Fibroblast of mammary gland (primary cell): ENCODE measurements at regions not wholly inside any gene's neighbourhood (a gene's known extent, or its start where the extent isn't known, plus 50 kb on each side); places are given as distances from the start of the nearest gene placed in this dataset.
A peak's percentile ranks its signal among the peaks of the same experiment; 100 is the strongest.

Source experiments
- DNase-seq: peaks from one replicate; pipeline ENCODE4 v3.0.0-alpha.2; 2010; ENCODE audit warnings: low read depth
- H3K4me3 ChIP-seq: 2 replicates; pipeline ENCODE4 v1.5.1; 2011; ENCODE audit warnings: low read depth, mild to moderate bottlenecking, low read length, moderate library complexity; ENCODE audit not compliant: control insufficient read depth
- TF ChIP-seq, protein P1 (sequence below): conservative IDR thresholded peaks from 2 replicates; pipeline ENCODE4 v1.5.1; 2011; ENCODE audit warnings: low read depth, low read length, inconsistent platforms; ENCODE audit not compliant: control insufficient read depth, insufficient read depth

GRCh38 chr10:91022924-91023699, 102.2 kb upstream of the ANKRD1 start:
- TF ChIP-seq, protein P1, sequence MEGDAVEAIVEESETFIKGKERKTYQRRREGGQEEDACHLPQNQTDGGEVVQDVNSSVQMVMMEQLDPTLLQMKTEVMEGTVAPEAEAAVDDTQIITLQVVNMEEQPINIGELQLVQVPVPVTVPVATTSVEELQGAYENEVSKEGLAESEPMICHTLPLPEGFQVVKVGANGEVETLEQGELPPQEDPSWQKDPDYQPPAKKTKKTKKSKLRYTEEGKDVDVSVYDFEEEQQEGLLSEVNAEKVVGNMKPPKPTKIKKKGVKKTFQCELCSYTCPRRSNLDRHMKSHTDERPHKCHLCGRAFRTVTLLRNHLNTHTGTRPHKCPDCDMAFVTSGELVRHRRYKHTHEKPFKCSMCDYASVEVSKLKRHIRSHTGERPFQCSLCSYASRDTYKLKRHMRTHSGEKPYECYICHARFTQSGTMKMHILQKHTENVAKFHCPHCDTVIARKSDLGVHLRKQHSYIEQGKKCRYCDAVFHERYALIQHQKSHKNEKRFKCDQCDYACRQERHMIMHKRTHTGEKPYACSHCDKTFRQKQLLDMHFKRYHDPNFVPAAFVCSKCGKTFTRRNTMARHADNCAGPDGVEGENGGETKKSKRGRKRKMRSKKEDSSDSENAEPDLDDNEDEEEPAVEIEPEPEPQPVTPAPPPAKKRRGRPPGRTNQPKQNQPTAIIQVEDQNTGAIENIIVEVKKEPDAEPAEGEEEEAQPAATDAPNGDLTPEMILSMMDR = no peak
- no peak overlapping the region for H3K4me3 ChIP-seq
- no peak for DNase-seq

- no peak for DNase-seq
- H3K4me3 ChIP-seq = no peak overlapping the region
- TF ChIP-seq, protein P1 = no peak
Observed at GRCh38 chr10:91023700-91024398, 103.0 kb upstream of the ANKRD1 start.

GRCh38 chr10:91024541-91024940, 103.7 kb upstream of the ANKRD1 start:
- DNase-seq = no peak
- TF ChIP-seq, protein P1 = no peak
- H3K4me3 ChIP-seq = no peak overlapping the region

- TF ChIP-seq, protein P1 = no peak
- H3K4me3 ChIP-seq = no peak overlapping the region
- DNase-seq = peak; percentile 73
Observed at GRCh38 chr10:91032611-91033206, 111.8 kb upstream of the ANKRD1 start.

DNA sequence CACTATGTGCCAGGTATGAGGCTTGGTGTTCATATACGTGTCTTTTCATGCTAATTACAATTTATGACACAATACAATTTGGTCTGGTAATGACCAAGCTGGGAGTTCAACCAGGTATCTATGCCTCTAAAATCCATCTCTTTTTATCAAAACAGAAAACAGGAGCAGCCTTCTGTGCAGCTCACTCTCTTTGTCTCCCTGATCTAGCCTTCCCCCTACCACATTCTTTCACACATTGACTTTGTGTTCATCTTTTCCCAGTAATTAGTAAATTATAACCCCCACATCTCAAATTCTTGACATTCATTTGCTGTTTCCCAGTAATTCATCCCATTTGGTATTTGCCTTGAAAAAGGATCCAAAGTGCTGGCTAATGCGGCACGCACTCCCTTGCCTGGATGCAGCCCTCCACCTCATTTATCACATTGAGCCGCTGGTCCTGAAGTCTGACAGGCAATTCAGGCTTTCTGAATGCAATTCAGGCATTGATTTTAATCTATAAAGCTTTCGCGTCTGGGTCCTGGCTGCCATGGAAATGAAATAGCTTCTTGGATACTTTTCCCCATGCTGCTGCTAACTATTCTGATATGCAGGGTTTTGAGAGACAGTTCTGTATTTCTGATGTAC, 112.5 kb upstream of the ANKRD1 start:
- no peak for DNase-seq
- TF ChIP-seq, protein P1 = no peak
- no peak overlapping the region for H3K4me3 ChIP-seq

GRCh38 chr10:91034042-91034441, 113.2 kb upstream of the ANKRD1 start:
- TF ChIP-seq, protein P1 = no peak
- H3K4me3 ChIP-seq = no peak overlapping the region
- DNase-seq = no peak
